HEK293 (cell line): ENCODE measurements at regions not wholly inside any gene's neighbourhood (a gene's known extent, or its start where the extent isn't known, plus 50 kb on each side); places are given as distances from the start of the nearest gene placed in this dataset.

ENCODE experiments used
- CTCF ChIA-PET: fragments of 350-600 bp; formaldehyde crosslinking; extraction: SDS; loops from one replicate; lab custom pipeline; 2021; ENCODE audit warnings: antibody characterized with exemption; lab: Yijun Ruan, JAX
- POLR2A ChIA-PET: fragments of 300-600 bp; formaldehyde crosslinking; extraction: SDS; loops from one replicate; lab custom pipeline; 2020; ENCODE audit warnings: antibody characterized with exemption, inconsistent platforms; lab: Yijun Ruan, JAX
- H3K27ac ChIP-seq: fragments of 200-500 bp; sonication (Bioruptor generic); 2 replicates; pipeline ENCODE4 v1.5.1; 2014; ENCODE audit warnings: low read depth, low read length, control low read depth, inconsistent platforms; ENCODE audit errors: extremely low read depth
- H3K36me3 ChIP-seq, 2 experiments: fragments of 200-500 bp in 1 of 2; sonication (Bioruptor generic) in 1 of 2; 1 replicate in 1 of 2; 2 replicates in 1 of 2; pipeline ENCODE4 v1.5.1; 2014 to 2017; ENCODE audit warnings: inconsistent platforms in 2 of 2, low read length in 2 of 2; ENCODE audit not compliant: control insufficient read depth in 2 of 2, insufficient read depth in 1 of 2
- H3K4me1 ChIP-seq: fragments of 200-500 bp; sonication (Bioruptor generic); 2 replicates; pipeline ENCODE4 v1.5.1; 2014; ENCODE audit warnings: mild to moderate bottlenecking, low read length, inconsistent platforms; ENCODE audit not compliant: control insufficient read depth, insufficient read depth
- H3K4me3 ChIP-seq: 2 replicates; pipeline ENCODE4 v1.5.1; 2011; ENCODE audit warnings: low read depth, mild to moderate bottlenecking, control low read depth, low read length, moderate library complexity
- H3K9me3 ChIP-seq: fragments of 200-500 bp; sonication (Bioruptor generic); 2 replicates; pipeline ENCODE4 v1.5.1; 2014; ENCODE audit warnings: low read depth, low read length, inconsistent platforms; ENCODE audit not compliant: control insufficient read depth, insufficient read depth
- BCL6B ChIP-seq: fragments of 450-650 bp; formaldehyde crosslinking; IDR thresholded peaks from 2 replicates; pipeline ENCODE4 v1.5.1; 2017; ENCODE audit warnings: missing biosample characterization, missing genetic modification characterization
- KLF1 ChIP-seq: fragments of 450-650 bp; formaldehyde crosslinking; IDR thresholded peaks from 2 replicates; pipeline ENCODE4 v1.5.1; 2016; ENCODE audit warnings: missing biosample characterization, missing genetic modification characterization
- SP2 ChIP-seq: fragments of 450-650 bp; formaldehyde crosslinking; IDR thresholded peaks from 2 replicates; pipeline ENCODE4 v1.5.1; 2016; ENCODE audit warnings: missing biosample characterization, missing genetic modification characterization
- ZBTB10 ChIP-seq: fragments of 450-650 bp; formaldehyde crosslinking; IDR thresholded peaks from 2 replicates; pipeline ENCODE4 v1.5.1; 2016; ENCODE audit warnings: missing biosample characterization, missing genetic modification characterization
- ZNF114 ChIP-seq: fragments of 450-650 bp; formaldehyde crosslinking; IDR thresholded peaks from 2 replicates; pipeline ENCODE4 v1.5.0; 2017; ENCODE audit warnings: missing biosample characterization, missing genetic modification characterization
- ZNF132 ChIP-seq: fragments of 450-650 bp; formaldehyde crosslinking; IDR thresholded peaks from 2 replicates; pipeline ENCODE4 v1.5.1; 2017; ENCODE audit warnings: missing biosample characterization, missing genetic modification characterization, borderline replicate concordance
- ZNF211 ChIP-seq: fragments of 450-650 bp; formaldehyde crosslinking; IDR thresholded peaks from 2 replicates; pipeline ENCODE4 v1.5.1; 2016; ENCODE audit warnings: low read depth, missing biosample characterization, missing genetic modification characterization
- ZNF26 ChIP-seq: fragments of 450-650 bp; formaldehyde crosslinking; IDR thresholded peaks from 2 replicates; pipeline ENCODE4 v1.5.1; 2016; ENCODE audit warnings: missing biosample characterization, missing genetic modification characterization
- ZNF274 ChIP-seq, 2 experiments: fragments of 200-500 bp in 1 of 2; fragments of 450-650 bp in 1 of 2; sonication (Bioruptor generic) in 1 of 2; formaldehyde crosslinking in 1 of 2; IDR thresholded peaks; 2 replicates each; pipeline versions ENCODE4 v1.5.1 to v1.6.1; 2014 to 2016; ENCODE audit warnings: borderline replicate concordance in 1 of 2, inconsistent platforms in 1 of 2, low read length in 1 of 2, missing biosample characterization in 1 of 2, missing genetic modification characterization in 1 of 2
- ZNF555 ChIP-seq: fragments of 450-650 bp; formaldehyde crosslinking; conservative IDR thresholded peaks from 2 replicates; pipeline ENCODE4 v1.5.1; 2017; ENCODE audit warnings: missing biosample characterization, mild to moderate bottlenecking, missing genetic modification characterization, inconsistent platforms
- ZNF580 ChIP-seq: fragments of 450-650 bp; formaldehyde crosslinking; IDR thresholded peaks from 2 replicates; pipeline ENCODE4 v1.5.1; 2016; ENCODE audit warnings: missing biosample characterization, missing genetic modification characterization
- ZNF621 ChIP-seq: fragments of 450-650 bp; formaldehyde crosslinking; IDR thresholded peaks from 2 replicates; pipeline ENCODE4 v1.5.1; 2017; ENCODE audit warnings: missing biosample characterization, missing genetic modification characterization
- ZNF654 ChIP-seq: fragments of 450-650 bp; formaldehyde crosslinking; IDR thresholded peaks from 2 replicates; pipeline ENCODE4 v1.5.1; 2016; ENCODE audit warnings: low read depth, missing biosample characterization, missing genetic modification characterization
- ZNF670 ChIP-seq: fragments of 450-650 bp; formaldehyde crosslinking; IDR thresholded peaks from 2 replicates; pipeline ENCODE4 v1.5.1; 2016; ENCODE audit warnings: missing biosample characterization, missing genetic modification characterization, low read depth
- ZNF692 ChIP-seq: fragments of 450-650 bp; formaldehyde crosslinking; IDR thresholded peaks from 2 replicates; pipeline ENCODE4 v1.5.1; 2016; ENCODE audit warnings: missing biosample characterization, missing genetic modification characterization
- ZNF785 ChIP-seq: fragments of 450-650 bp; formaldehyde crosslinking; IDR thresholded peaks from 2 replicates; pipeline ENCODE4 v1.5.1; 2016; ENCODE audit warnings: missing biosample characterization, missing genetic modification characterization
- ZNF791 ChIP-seq: fragments of 450-650 bp; formaldehyde crosslinking; IDR thresholded peaks from 2 replicates; pipeline ENCODE4 v1.5.1; 2016; ENCODE audit warnings: missing biosample characterization, missing genetic modification characterization
- ZSCAN18 ChIP-seq: fragments of 450-650 bp; formaldehyde crosslinking; IDR thresholded peaks from 2 replicates; pipeline ENCODE4 v1.5.1; 2016; ENCODE audit warnings: missing biosample characterization, missing genetic modification characterization
- ZSCAN5A ChIP-seq: fragments of 450-650 bp; formaldehyde crosslinking; IDR thresholded peaks from 2 replicates; pipeline ENCODE4 v1.5.1; 2016; ENCODE audit warnings: missing biosample characterization, missing genetic modification characterization
- ZXDB ChIP-seq: fragments of 450-650 bp; formaldehyde crosslinking; IDR thresholded peaks from 2 replicates; pipeline ENCODE4 v1.5.1; 2016; ENCODE audit warnings: missing biosample characterization, missing genetic modification characterization

- no peak for TF ChIP-seq ZBTB10 (tag by site-specific recombination)
These were observed 126.9 kb upstream of the LINC00305 start (continued) for GRCh38 chr18:64275593-64276300.

GRCh38 chr18:64273724-64274123 lies 124.8 kb upstream of the LINC00305 start:
- no peaks in the 10 kb centered on the region for H3K9me3 ChIP-seq
- POLR2A ChIA-PET, result no interaction called here
- no peaks in the 10 kb centered on the region for H3K4me1 ChIP-seq
- H3K4me3 ChIP-seq, result no peak overlapping the region
- CTCF ChIA-PET, result no interaction called here
- H3K36me3 ChIP-seq, result no peaks in the 10 kb centered on the region
- no peak overlapping the region for H3K27ac ChIP-seq
- TF ChIP-seq ZNF132, result no peak
- no peak for TF ChIP-seq ZNF621 (tag by site-specific recombination)
- TF ChIP-seq ZNF114 (tag by site-specific recombination), result no peak
- no peak for TF ChIP-seq ZSCAN18 (tag by site-specific recombination)
- no peak for TF ChIP-seq ZNF555 (tag by site-specific recombination)
- TF ChIP-seq BCL6B, result no peak
- no peak for TF ChIP-seq ZNF274 (IDR thresholded peaks at IDR 0.05; ENCODE audit: low read length)
- TF ChIP-seq ZNF274 (tag by site-specific recombination; IDR thresholded peaks at IDR 0.05; ENCODE audit: borderline replicate concordance), result no peak
- no peak for TF ChIP-seq ZNF211
- TF ChIP-seq KLF1 (tag by site-specific recombination), result no peak
- TF ChIP-seq ZSCAN5A, result no peak
- TF ChIP-seq ZNF670, result no peak
- no peak for TF ChIP-seq ZNF791 (tag by site-specific recombination)
- TF ChIP-seq ZNF580 (tag by site-specific recombination), result no peak
- TF ChIP-seq ZXDB (tag by site-specific recombination), result no peak
- TF ChIP-seq ZNF26 (tag by site-specific recombination), result no peak
- TF ChIP-seq ZNF654 (tag by site-specific recombination), result no peak
- no peak for TF ChIP-seq ZNF692 (tag by site-specific recombination)
- no peak for TF ChIP-seq SP2 (tag by site-specific recombination)
- no peak for TF ChIP-seq ZNF785
